Activated T-cell treated with anti-CD3 and anti-CD28 coated beads, Interleukin-2, amount 50 U/mL, for 24 hours (primary cell): ENCODE measurements at regions not wholly inside any gene's neighbourhood (a gene's known extent, or its start where the extent isn't known, plus 50 kb on each side); places are given as distances from the start of the nearest gene placed in this dataset.

ENCODE experiments used
- DNase-seq: peaks from one replicate; pipeline ENCODE4 v3.0.0-alpha.2; 2020
- H3K27ac Mint-ChIP-seq: 2 replicates; pipeline ENCODE4 v1.8.0; 2020; ENCODE audit warnings: mild to moderate bottlenecking, mixed read lengths
- H3K27me3 Mint-ChIP-seq: 2 replicates; pipeline ENCODE4 v1.8.0; 2020; ENCODE audit warnings: mixed read lengths
- H3K36me3 Mint-ChIP-seq: 2 replicates; pipeline ENCODE4 v1.8.0; 2020; ENCODE audit warnings: low read depth, mixed read lengths
- H3K4me1 Mint-ChIP-seq: 2 replicates; pipeline ENCODE4 v1.8.0; 2020; ENCODE audit warnings: low read depth, mixed read lengths
- H3K4me3 Mint-ChIP-seq: 2 replicates; pipeline ENCODE4 v1.8.0; 2020; ENCODE audit warnings: mild to moderate bottlenecking, moderate library complexity, mixed read lengths
- H3K9me3 Mint-ChIP-seq: 2 replicates; pipeline ENCODE4 v1.8.0; 2020; ENCODE audit warnings: mixed read lengths

- H3K36me3 Mint-ChIP-seq: no peaks in the 10 kb centered on the region
- H3K4me3 Mint-ChIP-seq: no peak overlapping the region
- no peak for DNase-seq
- no peak overlapping the region for H3K27ac Mint-ChIP-seq
- no peaks in the 10 kb centered on the region for H3K9me3 Mint-ChIP-seq
- H3K4me1 Mint-ChIP-seq: no peaks in the 10 kb centered on the region
- H3K27me3 Mint-ChIP-seq: peaks cover 11% of the 10 kb centered on the region
These were observed 161.9 kb upstream of the GAS1 start for GRCh38 chr9:87109231-87109631.

GRCh38 chr9:87109851-87110250 lies 162.5 kb upstream of the GAS1 start:
- Mint-ChIP-seq H3K27ac (no peak overlapping the region), H3K36me3 (no peaks in the 10 kb centered on the region), H3K4me3 (no peak overlapping the region), H3K4me1 (no peaks in the 10 kb centered on the region), H3K9me3 (no peaks in the 10 kb centered on the region), H3K27me3 (peaks cover 12% of the 10 kb centered on the region)
- DNase-seq: no peak

- H3K9me3 Mint-ChIP-seq: no peaks in the 10 kb centered on the region
- no peaks in the 10 kb centered on the region for H3K4me1 Mint-ChIP-seq
- no peaks in the 10 kb centered on the region for H3K36me3 Mint-ChIP-seq
- no peak overlapping the region for H3K4me3 Mint-ChIP-seq
- H3K27me3 Mint-ChIP-seq: peaks cover 3% of the 10 kb centered on the region
- no peak for DNase-seq
- H3K27ac Mint-ChIP-seq: no peak overlapping the region
These were observed 163.7 kb upstream of the GAS1 start for GRCh38 chr9:87111010-87111409.

GRCh38 chr9:87112656-87113055 lies 165.3 kb upstream of the GAS1 start:
- DNase-seq: no peak
- Mint-ChIP-seq H3K9me3 (no peaks in the 10 kb centered on the region), H3K4me3 (no peak overlapping the region), H3K36me3 (no peaks in the 10 kb centered on the region), H3K27me3 (peaks cover 8% of the 10 kb centered on the region), H3K4me1 (no peaks in the 10 kb centered on the region), H3K27ac (no peak overlapping the region)

- no peaks in the 10 kb centered on the region for H3K9me3 Mint-ChIP-seq
- H3K4me1 Mint-ChIP-seq: no peaks in the 10 kb centered on the region
- no peak overlapping the region for H3K4me3 Mint-ChIP-seq
- no peak for DNase-seq
- H3K27me3 Mint-ChIP-seq: peaks cover 14% of the 10 kb centered on the region
- H3K36me3 Mint-ChIP-seq: no peaks in the 10 kb centered on the region
- H3K27ac Mint-ChIP-seq: no peak overlapping the region
These were observed 166.6 kb upstream of the GAS1 start for GRCh38 chr9:87113874-87114273.

- Mint-ChIP-seq H3K27ac (no peak overlapping the region), H3K36me3 (no peaks in the 10 kb centered on the region), H3K9me3 (no peaks in the 10 kb centered on the region), H3K4me3 (no peak overlapping the region), H3K27me3 (peaks cover 27% of the 10 kb centered on the region), H3K4me1 (no peaks in the 10 kb centered on the region)
- no peak for DNase-seq
These were observed 168.5 kb upstream of the GAS1 start for GRCh38 chr9:87115785-87116184.

- peaks cover 34% of the 10 kb centered on the region for H3K27me3 Mint-ChIP-seq
- H3K4me1 Mint-ChIP-seq: no peaks in the 10 kb centered on the region
- no peak overlapping the region for H3K4me3 Mint-ChIP-seq
- no peaks in the 10 kb centered on the region for H3K9me3 Mint-ChIP-seq
- H3K36me3 Mint-ChIP-seq: no peaks in the 10 kb centered on the region
- DNase-seq: no peak
- H3K27ac Mint-ChIP-seq: no peak overlapping the region
These were observed 169.2 kb upstream of the GAS1 start for GRCh38 chr9:87116492-87116891.

- Mint-ChIP-seq H3K27ac (no peak overlapping the region), H3K4me3 (no peak overlapping the region), H3K36me3 (no peaks in the 10 kb centered on the region), H3K27me3 (peaks cover 35% of the 10 kb centered on the region), H3K4me1 (peaks cover 10% of the 10 kb centered on the region), H3K9me3 (no peaks in the 10 kb centered on the region)
- DNase-seq: no peak
These were observed 171.3 kb upstream of the GAS1 start for GRCh38 chr9:87118594-87118993.

- Mint-ChIP-seq H3K4me1 (peaks cover 10% of the 10 kb centered on the region), H3K27me3 (peaks cover 37% of the 10 kb centered on the region), H3K27ac (no peak overlapping the region), H3K36me3 (no peaks in the 10 kb centered on the region), H3K4me3 (no peak overlapping the region), H3K9me3 (no peaks in the 10 kb centered on the region)
- no peak for DNase-seq
These were observed 172.1 kb upstream of the GAS1 start for GRCh38 chr9:87119328-87119881.

- Mint-ChIP-seq H3K27me3 (peaks cover 41% of the 10 kb centered on the region), H3K4me1 (peaks cover 10% of the 10 kb centered on the region), H3K9me3 (no peaks in the 10 kb centered on the region), H3K27ac (no peak overlapping the region), H3K4me3 (no peak overlapping the region), H3K36me3 (no peaks in the 10 kb centered on the region)
- no peak for DNase-seq
These were observed 173.3 kb upstream of the GAS1 start for GRCh38 chr9:87120610-87121009.

- H3K4me3 Mint-ChIP-seq: no peak overlapping the region
- DNase-seq: no peak
These were observed 175.8 kb upstream of the GAS1 start for GRCh38 chr9:87122947-87123685.

GRCh38 chr9:87123830-87124229 lies 176.5 kb upstream of the GAS1 start:
- Mint-ChIP-seq H3K9me3 (no peaks in the 10 kb centered on the region), H3K36me3 (no peaks in the 10 kb centered on the region), H3K27ac (no peak overlapping the region), H3K27me3 (peaks cover 48% of the 10 kb centered on the region), H3K4me3 (no peak overlapping the region), H3K4me1 (peaks cover 10% of the 10 kb centered on the region)
- DNase-seq: no peak

More at GRCh38 chr9:87122947-87123685, 175.8 kb upstream of the GAS1 start:
- no peaks in the 10 kb centered on the region for H3K36me3 Mint-ChIP-seq
- H3K27me3 Mint-ChIP-seq: peaks cover 50% of the 10 kb centered on the region
- H3K27ac Mint-ChIP-seq: peak overlapping the region; percentile 58
- H3K9me3 Mint-ChIP-seq: no peaks in the 10 kb centered on the region
- peaks cover 10% of the 10 kb centered on the region for H3K4me1 Mint-ChIP-seq

GRCh38 chr9:87125819-87126218 lies 178.5 kb upstream of the GAS1 start:
- Mint-ChIP-seq H3K4me1 (peaks cover 10% of the 10 kb centered on the region), H3K27ac (no peak overlapping the region), H3K9me3 (no peaks in the 10 kb centered on the region), H3K27me3 (peaks cover 44% of the 10 kb centered on the region), H3K4me3 (no peak overlapping the region), H3K36me3 (no peaks in the 10 kb centered on the region)
- no peak for DNase-seq

- H3K27me3 Mint-ChIP-seq: peaks cover 46% of the 10 kb centered on the region
- no peak overlapping the region for H3K4me3 Mint-ChIP-seq
- H3K27ac Mint-ChIP-seq: no peak overlapping the region
- no peak for DNase-seq
- H3K4me1 Mint-ChIP-seq: peaks cover 9% of the 10 kb centered on the region
- no peaks in the 10 kb centered on the region for H3K9me3 Mint-ChIP-seq
- no peaks in the 10 kb centered on the region for H3K36me3 Mint-ChIP-seq
These were observed 180.2 kb upstream of the GAS1 start for GRCh38 chr9:87127543-87127942.

- no peak for DNase-seq
- no peak overlapping the region for H3K27ac Mint-ChIP-seq
- no peaks in the 10 kb centered on the region for H3K9me3 Mint-ChIP-seq
- peaks cover 3% of the 10 kb centered on the region for H3K4me1 Mint-ChIP-seq
- peaks cover 47% of the 10 kb centered on the region for H3K27me3 Mint-ChIP-seq
- H3K36me3 Mint-ChIP-seq: no peaks in the 10 kb centered on the region
- no peak overlapping the region for H3K4me3 Mint-ChIP-seq
These were observed 180.8 kb upstream of the GAS1 start for GRCh38 chr9:87127978-87128614.
